GM19023 (cell line): ENCODE measurements at regions not wholly inside any gene's neighbourhood (a gene's known extent, or its start where the extent isn't known, plus 50 kb on each side); places are given as distances from the start of the nearest gene placed in this dataset.

Source experiments
- ATAC-seq: cut with Tn5 transposase; IDR thresholded peaks from one replicate; pipeline ENCODE4 v1.9.1; 2021; ENCODE audit warnings: mild to moderate bottlenecking, moderate library complexity; ENCODE audit not compliant: unreplicated experiment

GRCh38 chr1:186736971-186737685 is 56.9 kb upstream of the PTGS2 start:
- no peak for ATAC-seq

- no peak for ATAC-seq
Observed at GRCh38 chr1:186735463-186735862, 55.2 kb upstream of the PTGS2 start.

- ATAC-seq, result no peak
Observed at GRCh38 chr1:186730951-186731729, 50.9 kb upstream of the PTGS2 start.
